ENCODE measurements at regions not wholly inside any gene's neighbourhood (a gene's known extent, or its start where the extent isn't known, plus 50 kb on each side); places are given as distances from the start of the nearest gene placed in this dataset.

- Histone ChIP-seq H3K4me1 (ENCODE audit: low read length) (no peaks in the 10 kb centered on the region), H3K9ac (ENCODE audit: low read length) (no peak overlapping the region), H3K4me3 (ENCODE audit: low read length) (no peak overlapping the region), H3K27me3 (replicated peaks; ENCODE audit: insufficient read depth, low read length) (no peaks in the 10 kb centered on the region), H4K20me1 (ENCODE audit: insufficient read depth, low read length) (no peaks in the 10 kb centered on the region), H3K9me2 (replicated peaks; ENCODE audit: insufficient read depth, low read length) (no peaks in the 10 kb centered on the region), H3K9me3 (replicated peaks; ENCODE audit: insufficient read depth, low read length) (no peaks in the 10 kb centered on the region), H3K4me2 (ENCODE audit: low read depth, low read length) (no peak overlapping the region), H3K36me3 (replicated peaks; ENCODE audit: insufficient read depth, low read length) (no peaks in the 10 kb centered on the region), H3F3A (ENCODE audit: insufficient read depth, low read length) (no peaks in the 10 kb centered on the region), H3K79me2 (ENCODE audit: low read length) (no peaks in the 10 kb centered on the region), H3K27ac (ENCODE audit: low read length) (no peak overlapping the region), H2AFZ (ENCODE audit: low read length) (no peak overlapping the region)
- DNase-seq = no peak
- TF ChIP-seq EZH2phosphoT487 (IDR thresholded peaks at IDR 0.05; ENCODE audit: low read length) (no peak), CTCF (IDR thresholded peaks at IDR 0.05; ENCODE audit: low read length) (no peak), EZH2 (optimal IDR thresholded peaks at IDR 0.05; ENCODE audit: low read depth, low read length) (no peak)
Observed at GRCh38 chr16:18062713-18063112, 273.8 kb downstream of the NPIPA8 start.

GRCh38 chr16:18060351-18060750 lies 276.2 kb downstream of the NPIPA8 start:
- Histone ChIP-seq H3K36me3 (replicated peaks; ENCODE audit: insufficient read depth, low read length) (no peaks in the 10 kb centered on the region), H3K4me3 (ENCODE audit: low read length) (no peak overlapping the region), H3K4me1 (ENCODE audit: low read length) (no peaks in the 10 kb centered on the region), H3K79me2 (ENCODE audit: low read length) (no peaks in the 10 kb centered on the region), H3K27ac (ENCODE audit: low read length) (no peak overlapping the region), H3F3A (ENCODE audit: insufficient read depth, low read length) (no peaks in the 10 kb centered on the region), H3K27me3 (replicated peaks; ENCODE audit: insufficient read depth, low read length) (no peaks in the 10 kb centered on the region), H3K9me3 (replicated peaks; ENCODE audit: insufficient read depth, low read length) (no peaks in the 10 kb centered on the region), H4K20me1 (ENCODE audit: insufficient read depth, low read length) (no peaks in the 10 kb centered on the region), H3K9ac (ENCODE audit: low read length) (no peak overlapping the region), H3K4me2 (ENCODE audit: low read depth, low read length) (no peak overlapping the region), H2AFZ (ENCODE audit: low read length) (no peak overlapping the region), H3K9me2 (replicated peaks; ENCODE audit: insufficient read depth, low read length) (no peaks in the 10 kb centered on the region)
- TF ChIP-seq EZH2 (optimal IDR thresholded peaks at IDR 0.05; ENCODE audit: low read depth, low read length) (no peak), EZH2phosphoT487 (IDR thresholded peaks at IDR 0.05; ENCODE audit: low read length) (no peak), CTCF (IDR thresholded peaks at IDR 0.05; ENCODE audit: low read length) (no peak)
- DNase-seq = no peak

GRCh38 chr16:18059577-18059976 lies 277.0 kb downstream of the NPIPA8 start:
- Histone ChIP-seq H3K27ac (ENCODE audit: low read length) (no peak overlapping the region), H3K4me1 (ENCODE audit: low read length) (no peaks in the 10 kb centered on the region), H3K27me3 (replicated peaks; ENCODE audit: insufficient read depth, low read length) (no peaks in the 10 kb centered on the region), H3K9me2 (replicated peaks; ENCODE audit: insufficient read depth, low read length) (no peaks in the 10 kb centered on the region), H3K9ac (ENCODE audit: low read length) (no peak overlapping the region), H4K20me1 (ENCODE audit: insufficient read depth, low read length) (no peaks in the 10 kb centered on the region), H3K36me3 (replicated peaks; ENCODE audit: insufficient read depth, low read length) (no peaks in the 10 kb centered on the region), H3F3A (ENCODE audit: insufficient read depth, low read length) (no peaks in the 10 kb centered on the region), H3K4me2 (ENCODE audit: low read depth, low read length) (no peak overlapping the region), H2AFZ (ENCODE audit: low read length) (no peak overlapping the region), H3K4me3 (ENCODE audit: low read length) (no peak overlapping the region), H3K79me2 (ENCODE audit: low read length) (no peaks in the 10 kb centered on the region), H3K9me3 (replicated peaks; ENCODE audit: insufficient read depth, low read length) (no peaks in the 10 kb centered on the region)
- TF ChIP-seq EZH2phosphoT487 (IDR thresholded peaks at IDR 0.05; ENCODE audit: low read length) (no peak), CTCF (IDR thresholded peaks at IDR 0.05; ENCODE audit: low read length) (no peak), EZH2 (optimal IDR thresholded peaks at IDR 0.05; ENCODE audit: low read depth, low read length) (no peak)
- no peak for DNase-seq

Data from MM.1S (cell line).